A673 (cell line): ENCODE measurements at regions not wholly inside any gene's neighbourhood (a gene's known extent, or its start where the extent isn't known, plus 50 kb on each side); places are given as distances from the start of the nearest gene placed in this dataset.

Experiments used
- BruUV-seq: library from RNA; stranded (reverse); fragments of 400-500 nt; replicated peaks from 2 replicates; lab custom pipeline; 2021; lab: Mats Ljungman, UMichigan
- CTCF ChIA-PET: fragments of 300-600 bp; sonication (Branson Sonifier 250); formaldehyde crosslinking; loops from one replicate; lab custom pipeline; 2022; ENCODE audit warnings: antibody characterized with exemption; lab: Charles Lee
- POLR2A ChIA-PET: fragments of 300-600 bp; sonication (Branson Sonifier 250); formaldehyde crosslinking; loops from one replicate; lab custom pipeline; 2022; ENCODE audit warnings: antibody characterized with exemption; ENCODE audit not compliant: low non-redundant PET; lab: Charles Lee
- DNase-seq: peaks from one replicate; pipeline ENCODE4 v3.0.0-alpha.2; 2015; ENCODE audit warnings: low spot score
- H3K27ac ChIP-seq: fragments of 200-600 bp; sonication (generic); 2 replicates; pipeline ENCODE4 v1.5.1; 2016; ENCODE audit warnings: mixed run types, low read depth, mild to moderate bottlenecking, mixed read lengths, antibody characterized with exemption, low read length; ENCODE audit not compliant: poor library complexity, severe bottlenecking
- H3K27me3 ChIP-seq: fragments of 200-600 bp; sonication (generic); replicated peaks from 2 replicates; pipeline ENCODE4 v1.6.1; 2017; ENCODE audit warnings: mixed run types, low read depth, mild to moderate bottlenecking, mixed read lengths, antibody characterized with exemption, low read length; ENCODE audit not compliant: insufficient read depth, poor library complexity
- H3K36me3 ChIP-seq: fragments of 200-600 bp; sonication (generic); 2 replicates; pipeline ENCODE4 v1.6.1; 2016; ENCODE audit warnings: mixed run types, mild to moderate bottlenecking, mixed read lengths, antibody characterized with exemption, low read length; ENCODE audit not compliant: insufficient read depth, poor library complexity, severe bottlenecking
- H3K4me1 ChIP-seq: fragments of 200-600 bp; sonication (generic); 2 replicates; pipeline ENCODE4 v1.6.1; 2017; ENCODE audit warnings: mixed run types, mild to moderate bottlenecking, mixed read lengths, antibody characterized with exemption, low read length; ENCODE audit not compliant: insufficient read depth, poor library complexity, severe bottlenecking
- H3K4me3 ChIP-seq: fragments of 200-600 bp; sonication (generic); 2 replicates; pipeline ENCODE4 v1.5.1; 2016; ENCODE audit warnings: low read depth, mixed run types, mild to moderate bottlenecking, mixed read lengths, low read length; ENCODE audit not compliant: poor library complexity, severe bottlenecking
- H3K9me3 ChIP-seq: fragments of 200-600 bp; sonication (generic); 2 replicates; pipeline ENCODE4 v1.6.1; 2016; ENCODE audit warnings: mixed run types, low read depth, mild to moderate bottlenecking, mixed read lengths, antibody characterized with exemption, low read length; ENCODE audit not compliant: poor library complexity, severe bottlenecking
- EZH2 ChIP-seq: fragments of 200-600 bp; sonication (generic); IDR thresholded peaks from 2 replicates; pipeline ENCODE4 v1.6.1; 2017; ENCODE audit warnings: borderline replicate concordance, low read depth, mild to moderate bottlenecking, mixed read lengths, antibody characterized with exemption, low read length; ENCODE audit not compliant: poor library complexity, severe bottlenecking
- intact Hi-C: fragments of 100-400 bp; cut with micrococcal nuclease; formaldehyde crosslinking; loops from one replicate; pipeline ENCODE4 v1.10.0; 2022; ENCODE audit not compliant: unreplicated experiment
- TF ChIP-seq, protein P1 (sequence below): fragments of 300-800, 200-600 bp; sonication (generic); conservative IDR thresholded peaks from 2 replicates; pipeline ENCODE4 v1.5.1; 2017; ENCODE audit warnings: low read depth, mild to moderate bottlenecking, antibody characterized with exemption, low read length, moderate library complexity, mixed read lengths

DNA sequence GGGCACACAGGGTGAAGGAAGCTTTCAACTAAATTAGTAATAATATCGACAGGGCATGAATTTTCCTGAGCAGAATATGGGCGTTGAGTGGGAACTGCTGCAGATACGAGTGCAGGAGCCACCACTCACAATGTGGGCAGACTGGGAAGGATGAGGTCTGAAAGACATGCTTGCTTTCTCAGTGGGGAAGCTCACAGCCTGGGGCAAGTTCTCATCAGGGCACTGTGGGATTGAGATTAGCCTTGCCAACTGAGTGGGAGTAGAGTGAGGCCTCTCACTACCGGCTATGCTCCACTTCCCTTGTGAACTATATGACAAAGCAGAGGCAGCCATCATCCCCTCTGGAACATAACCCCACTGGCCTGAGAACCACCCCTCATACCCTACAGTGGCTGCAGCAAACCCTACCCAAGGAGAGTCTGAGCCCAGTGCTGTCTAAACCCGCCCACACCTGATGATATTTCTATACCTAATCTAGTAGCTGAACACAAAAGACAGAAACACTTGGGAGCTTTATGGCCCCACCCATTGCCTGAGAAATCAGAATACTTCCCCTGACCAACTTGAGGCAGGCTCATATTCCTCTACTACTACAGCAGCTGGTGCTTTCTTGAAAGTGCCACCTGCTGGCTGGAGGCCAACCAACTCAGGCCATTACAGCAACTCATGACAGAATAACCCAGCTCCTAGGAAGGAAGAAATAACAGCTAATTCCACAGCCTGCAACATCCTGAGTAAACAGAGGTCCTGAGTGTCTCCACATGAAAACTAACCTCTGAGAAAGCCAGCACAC is 173.7 kb upstream of the SPEF2 start:
- Histone ChIP-seq H3K9me3 (no peaks in the 10 kb centered on the region), H3K4me1 (no peaks in the 10 kb centered on the region), H3K4me3 (no peak overlapping the region), H3K36me3 (no peaks in the 10 kb centered on the region), H3K27me3 (no peaks in the 10 kb centered on the region), H3K27ac (no peak overlapping the region)
- TF ChIP-seq, protein P1, sequence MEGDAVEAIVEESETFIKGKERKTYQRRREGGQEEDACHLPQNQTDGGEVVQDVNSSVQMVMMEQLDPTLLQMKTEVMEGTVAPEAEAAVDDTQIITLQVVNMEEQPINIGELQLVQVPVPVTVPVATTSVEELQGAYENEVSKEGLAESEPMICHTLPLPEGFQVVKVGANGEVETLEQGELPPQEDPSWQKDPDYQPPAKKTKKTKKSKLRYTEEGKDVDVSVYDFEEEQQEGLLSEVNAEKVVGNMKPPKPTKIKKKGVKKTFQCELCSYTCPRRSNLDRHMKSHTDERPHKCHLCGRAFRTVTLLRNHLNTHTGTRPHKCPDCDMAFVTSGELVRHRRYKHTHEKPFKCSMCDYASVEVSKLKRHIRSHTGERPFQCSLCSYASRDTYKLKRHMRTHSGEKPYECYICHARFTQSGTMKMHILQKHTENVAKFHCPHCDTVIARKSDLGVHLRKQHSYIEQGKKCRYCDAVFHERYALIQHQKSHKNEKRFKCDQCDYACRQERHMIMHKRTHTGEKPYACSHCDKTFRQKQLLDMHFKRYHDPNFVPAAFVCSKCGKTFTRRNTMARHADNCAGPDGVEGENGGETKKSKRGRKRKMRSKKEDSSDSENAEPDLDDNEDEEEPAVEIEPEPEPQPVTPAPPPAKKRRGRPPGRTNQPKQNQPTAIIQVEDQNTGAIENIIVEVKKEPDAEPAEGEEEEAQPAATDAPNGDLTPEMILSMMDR: no peak
- TF ChIP-seq EZH2: no peak
- peak; percentile 2 for DNase-seq
- intact Hi-C loops: no loop called here
- no TSS peak for BruUV-seq
- ChIA-PET POLR2A (no interaction called here), CTCF (no interaction called here)

GRCh38 chr5:35442885-35443639 is 174.6 kb upstream of the SPEF2 start:
- BruUV-seq: no TSS peak
- no peaks in the 10 kb centered on the region for H3K36me3 ChIP-seq
- no peaks in the 10 kb centered on the region for H3K27me3 ChIP-seq
- ChIA-PET POLR2A (no interaction called here), CTCF (no interaction called here)
- TF ChIP-seq EZH2: no peak
- TF ChIP-seq, protein P1: no peak
- no peaks in the 10 kb centered on the region for H3K4me1 ChIP-seq
- no peak overlapping the region for H3K4me3 ChIP-seq
- H3K27ac ChIP-seq: no peak overlapping the region
- intact Hi-C loops: no loop called here
- no peaks in the 10 kb centered on the region for H3K9me3 ChIP-seq
- DNase-seq: no peak

GRCh38 chr5:35440409-35440808 is 177.3 kb upstream of the SPEF2 start:
- ChIA-PET POLR2A (no interaction called here), CTCF (no interaction called here)
- TF ChIP-seq, protein P1: no peak
- no peak for TF ChIP-seq EZH2
- no peak overlapping the region for H3K27ac ChIP-seq
- no peaks in the 10 kb centered on the region for H3K36me3 ChIP-seq
- no peaks in the 10 kb centered on the region for H3K4me1 ChIP-seq
- intact Hi-C loops: no loop called here
- no TSS peak for BruUV-seq
- H3K27me3 ChIP-seq: no peaks in the 10 kb centered on the region
- no peak overlapping the region for H3K4me3 ChIP-seq
- no peak for DNase-seq
- H3K9me3 ChIP-seq: no peaks in the 10 kb centered on the region
